ENCODE measurements at regions not wholly inside any gene's neighbourhood (a gene's known extent, or its start where the extent isn't known, plus 50 kb on each side); places are given as distances from the start of the nearest gene placed in this dataset.

- DNase-seq (ENCODE audit: low spot score) = no peak
These were observed 928.3 kb downstream of the NSUN3 start for GRCh38 chr3:94990952-94991705.

GRCh38 chr3:94996743-94997142 is 933.9 kb downstream of the NSUN3 start:
- no peak for DNase-seq (ENCODE audit: low spot score)

- DNase-seq (ENCODE audit: low spot score) = no peak
These were observed 939.7 kb downstream of the NSUN3 start for GRCh38 chr3:95002438-95003046.

- no peak for DNase-seq (ENCODE audit: low spot score)
These were observed 965.8 kb downstream of the NSUN3 start for GRCh38 chr3:95028688-95029087.

- no peak for DNase-seq (ENCODE audit: low spot score)
These were observed 966.8 kb downstream of the NSUN3 start for GRCh38 chr3:95029644-95030043.

GRCh38 chr3:95036526-95037021 is 973.7 kb downstream of the NSUN3 start:
- no peak for DNase-seq (ENCODE audit: low spot score)

GRCh38 chr3:95037097-95037496 is 974.2 kb downstream of the NSUN3 start:
- DNase-seq (ENCODE audit: low spot score) = no peak

GRCh38 chr3:95037927-95038326 is 975.1 kb downstream of the NSUN3 start:
- DNase-seq (ENCODE audit: low spot score) = no peak

- DNase-seq (ENCODE audit: low spot score) = no peak
These were observed 981.2 kb downstream of the NSUN3 start for GRCh38 chr3:95044101-95044500.

- DNase-seq (ENCODE audit: low spot score) = no peak
These were observed 985.7 kb downstream of the NSUN3 start for GRCh38 chr3:95048564-95048963.

GRCh38 chr3:95049841-95050240 is 987.0 kb downstream of the NSUN3 start:
- no peak for DNase-seq (ENCODE audit: low spot score)

GRCh38 chr3:95055288-95055687 is 992.4 kb downstream of the NSUN3 start:
- no peak for DNase-seq (ENCODE audit: low spot score)

- no peak for DNase-seq (ENCODE audit: low spot score)
These were observed 1019.3 kb downstream of the NSUN3 start for GRCh38 chr3:95082191-95082590.

- no peak for DNase-seq (ENCODE audit: low spot score)
These were observed 1021.9 kb downstream of the NSUN3 start for GRCh38 chr3:95084738-95085137.

GRCh38 chr3:95088464-95088863 is 1025.6 kb downstream of the NSUN3 start:
- DNase-seq (ENCODE audit: low spot score) = no peak

GRCh38 chr3:95097493-95097892 is 1034.6 kb downstream of the NSUN3 start:
- DNase-seq (ENCODE audit: low spot score) = no peak

- no peak for DNase-seq (ENCODE audit: low spot score)
These were observed 1058.1 kb downstream of the NSUN3 start for GRCh38 chr3:95120921-95121320.

- no peak for DNase-seq (ENCODE audit: low spot score)
These were observed 1060.2 kb downstream of the NSUN3 start for GRCh38 chr3:95123104-95123503.

- DNase-seq (ENCODE audit: low spot score) = no peak
These were observed 1072.0 kb downstream of the NSUN3 start for GRCh38 chr3:95134693-95135413.

GRCh38 chr3:95148107-95148506 is 1085.2 kb downstream of the NSUN3 start:
- DNase-seq (ENCODE audit: low spot score) = no peak

GRCh38 chr3:95151590-95151989 is 1088.7 kb downstream of the NSUN3 start:
- no peak for DNase-seq (ENCODE audit: low spot score)

GRCh38 chr3:95154766-95155165 is 1091.9 kb downstream of the NSUN3 start:
- DNase-seq (ENCODE audit: low spot score) = no peak

- DNase-seq (ENCODE audit: low spot score) = no peak
These were observed 1099.9 kb downstream of the NSUN3 start for GRCh38 chr3:95162794-95163193.
